Liver (tissue), 3 donors: ENCODE measurements at regions not wholly inside any gene's neighbourhood (a gene's known extent, or its start where the extent isn't known, plus 50 kb on each side); places are given as distances from the start of the nearest gene placed in this dataset.

Experiments
- CTCF ChIP-seq: fragments of 150-350 bp; IDR thresholded peaks from 2 replicates; pipeline ENCODE4 v1.5.1; 2017; ENCODE audit warnings: improper control_type of control experiment, low read depth, low read length; ENCODE audit not compliant: missing input control
- RAD21 ChIP-seq, 2 donors: IDR thresholded peaks; 2 replicates each; pipeline ENCODE4 v1.6.1; 2016; ENCODE audit warnings: antibody characterized with exemption in 2 of 2, mild to moderate bottlenecking in 2 of 2
- ZBTB33 ChIP-seq: IDR thresholded peaks from 2 replicates; pipeline ENCODE4 v1.6.1; 2016; ENCODE audit warnings: antibody characterized with exemption
- donor health status: healthy.
- donor health status: healthy.

- no peak for TF ChIP-seq CTCF
- no peak for TF ChIP-seq RAD21 (IDR thresholded peaks at IDR 0.05)
- TF ChIP-seq ZBTB33, result no peak
These were observed 376.5 kb downstream of the UQCRFS1 start for GRCh38 chr19:28836421-28836820.
